Upper lobe of left lung (tissue), 6 donors: ENCODE measurements at regions not wholly inside any gene's neighbourhood (a gene's known extent, or its start where the extent isn't known, plus 50 kb on each side); places are given as distances from the start of the nearest gene placed in this dataset.

Experiments
- ATAC-seq, 2 donors: fragments of 200-7000 bp; cut with Tn5 transposase; one replicate each; pipeline ENCODE4 v1.9.1; 2022; ENCODE audit warnings: mild to moderate bottlenecking in 2 of 2, moderate library complexity in 2 of 2; ENCODE audit not compliant: low FRiP score in 2 of 2
- DNase-seq, 2 donors: peaks; one replicate each; pipeline ENCODE4 v3.0.0-alpha.2; 2019 to 2020
- H3K27ac ChIP-seq, 4 donors: fragments of 200-600 bp; sonication (generic); one replicate each; pipeline ENCODE4 v1.5.1; 2016 to 2019
- H3K27me3 ChIP-seq, 4 donors: fragments of 200-600 bp; sonication (generic); one replicate each; pipeline ENCODE4 v1.5.1; 2017 to 2019
- H3K36me3 ChIP-seq, 4 donors: fragments of 200-600 bp; sonication (generic); one replicate each; pipeline ENCODE4 v1.5.1; 2016 to 2019
- H3K4me1 ChIP-seq, 4 donors: fragments of 200-600 bp; sonication (generic); one replicate each; pipeline ENCODE4 v1.5.1; 2018 to 2019
- H3K4me3 ChIP-seq, 4 donors: fragments of 200-600 bp; sonication (generic); one replicate each; pipeline ENCODE4 v1.5.1; 2017 to 2019; ENCODE audit warnings: mild to moderate bottlenecking in 2 of 4, moderate library complexity in 1 of 4
- H3K9me3 ChIP-seq, 4 donors: fragments of 200-600 bp; sonication (generic); one replicate each; pipeline ENCODE4 v1.5.1; 2018 to 2019
- EP300 ChIP-seq, 4 donors: sonication (generic); formaldehyde crosslinking; IDR thresholded peaks; one replicate each; pipeline ENCODE4 v1.5.1; 2017; ENCODE audit warnings: antibody characterized with exemption in 4 of 4, control low read depth in 2 of 4
- POLR2A ChIP-seq, 4 donors: fragments of 450-650 bp; IDR thresholded peaks; one replicate each; pipeline ENCODE4 v1.5.1; 2016 to 2017; ENCODE audit warnings: antibody characterized with exemption in 4 of 4, mild to moderate bottlenecking in 2 of 4
- POLR2AphosphoS5 ChIP-seq, 2 donors: sonication (generic); formaldehyde crosslinking; IDR thresholded peaks; one replicate each; pipeline ENCODE4 v1.5.1; 2017; ENCODE audit warnings: antibody characterized with exemption in 2 of 2
- WGBS, 2 donors: methylation state at CpG; one replicate each; pipeline ENCODE4 v1.1.5; 2017 to 2018; 5-methylcytosine and 5-hydroxymethylcytosine counted together
- TF ChIP-seq, protein P1 (sequence below), 6 experiments: fragments of 450-650 bp in 4 of 6; fragments of 200-600 bp in 2 of 6; sonication (generic) in 2 of 6; IDR thresholded peaks; one replicate each; pipeline ENCODE4 v1.5.1; 2016 to 2019; ENCODE audit warnings: antibody characterized with exemption in 6 of 6
- donor health status: DM: no; HTN: no; CAD: no; lungs with moderate emphysema.
- donor health status: DM: no; HTN: yes; CAD: no; lungs with severe emphysema.

DNA sequence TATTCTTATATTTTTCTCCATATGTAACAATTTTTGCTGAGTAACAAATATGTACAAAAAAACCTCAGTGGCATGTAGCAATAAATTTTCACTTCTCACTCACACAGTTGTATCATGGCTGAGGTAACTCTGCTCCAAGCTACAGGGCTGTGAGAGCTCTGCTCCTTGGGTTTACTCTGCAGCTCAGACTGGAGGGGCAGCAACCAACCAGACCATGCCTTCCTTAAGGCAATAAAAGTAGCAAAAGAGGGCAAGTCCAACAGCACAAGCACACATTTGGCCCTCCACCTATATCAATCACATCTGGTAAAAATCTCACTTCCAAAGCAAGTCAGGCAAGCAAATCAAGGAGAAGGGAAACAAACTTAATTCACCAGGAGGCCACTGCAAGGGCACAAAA is 102.9 kb downstream of the CRPPA start:
- ATAC-seq (no peak), DNase-seq (no peak)
- no peaks in the 10 kb centered on the region for H3K36me3 ChIP-seq
- H3K4me1 ChIP-seq: no peaks in the 10 kb centered on the region
- no peak for TF ChIP-seq POLR2A (IDR thresholded peaks at IDR 0.05)
- TF ChIP-seq EP300 (IDR thresholded peaks at IDR 0.05): no peak
- TF ChIP-seq, protein P1, sequence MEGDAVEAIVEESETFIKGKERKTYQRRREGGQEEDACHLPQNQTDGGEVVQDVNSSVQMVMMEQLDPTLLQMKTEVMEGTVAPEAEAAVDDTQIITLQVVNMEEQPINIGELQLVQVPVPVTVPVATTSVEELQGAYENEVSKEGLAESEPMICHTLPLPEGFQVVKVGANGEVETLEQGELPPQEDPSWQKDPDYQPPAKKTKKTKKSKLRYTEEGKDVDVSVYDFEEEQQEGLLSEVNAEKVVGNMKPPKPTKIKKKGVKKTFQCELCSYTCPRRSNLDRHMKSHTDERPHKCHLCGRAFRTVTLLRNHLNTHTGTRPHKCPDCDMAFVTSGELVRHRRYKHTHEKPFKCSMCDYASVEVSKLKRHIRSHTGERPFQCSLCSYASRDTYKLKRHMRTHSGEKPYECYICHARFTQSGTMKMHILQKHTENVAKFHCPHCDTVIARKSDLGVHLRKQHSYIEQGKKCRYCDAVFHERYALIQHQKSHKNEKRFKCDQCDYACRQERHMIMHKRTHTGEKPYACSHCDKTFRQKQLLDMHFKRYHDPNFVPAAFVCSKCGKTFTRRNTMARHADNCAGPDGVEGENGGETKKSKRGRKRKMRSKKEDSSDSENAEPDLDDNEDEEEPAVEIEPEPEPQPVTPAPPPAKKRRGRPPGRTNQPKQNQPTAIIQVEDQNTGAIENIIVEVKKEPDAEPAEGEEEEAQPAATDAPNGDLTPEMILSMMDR (IDR thresholded peaks at IDR 0.05): no peak
- TF ChIP-seq POLR2AphosphoS5 (IDR thresholded peaks at IDR 0.05): no peak
- H3K4me3 ChIP-seq: no peak overlapping the region
- no peak overlapping the region for H3K27ac ChIP-seq
- no peaks in the 10 kb centered on the region for H3K27me3 ChIP-seq
- H3K9me3 ChIP-seq: no peaks in the 10 kb centered on the region

DNA sequence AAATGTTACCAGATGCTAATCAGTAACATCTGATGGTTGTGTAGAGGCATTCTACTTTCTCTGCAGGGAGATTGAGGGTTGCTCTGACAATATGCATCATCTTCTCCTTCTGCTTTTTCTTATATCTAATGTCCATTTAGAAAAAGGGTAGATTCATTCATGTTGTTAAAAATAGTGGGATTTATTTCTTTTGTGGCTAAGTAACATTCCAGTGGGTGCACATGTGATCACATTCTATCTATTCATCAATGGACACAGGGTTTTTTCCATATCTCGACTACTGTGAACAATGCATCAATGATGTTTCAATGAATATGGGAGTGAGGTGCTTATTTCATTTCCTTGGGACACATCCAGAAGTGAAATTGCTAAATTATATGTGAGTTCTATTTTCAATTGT is 103.9 kb downstream of the CRPPA start:
- Histone ChIP-seq H3K36me3 (no peaks in the 10 kb centered on the region), H3K9me3 (no peaks in the 10 kb centered on the region), H3K4me1 (no peaks in the 10 kb centered on the region), H3K27me3 (no peaks in the 10 kb centered on the region), H3K4me3 (no peak overlapping the region), H3K27ac (no peak overlapping the region)
- WGBS, 2 donors: 0 to 85% methylated on average over 1 of the region's 1 CpG
- DNase-seq: no peak
- TF ChIP-seq, protein P1 (IDR thresholded peaks at IDR 0.05): no peak
- TF ChIP-seq EP300 (IDR thresholded peaks at IDR 0.05): no peak
- no peak for TF ChIP-seq POLR2A (IDR thresholded peaks at IDR 0.05)
- no peak for TF ChIP-seq POLR2AphosphoS5 (IDR thresholded peaks at IDR 0.05)
- ATAC-seq: no peak

DNA sequence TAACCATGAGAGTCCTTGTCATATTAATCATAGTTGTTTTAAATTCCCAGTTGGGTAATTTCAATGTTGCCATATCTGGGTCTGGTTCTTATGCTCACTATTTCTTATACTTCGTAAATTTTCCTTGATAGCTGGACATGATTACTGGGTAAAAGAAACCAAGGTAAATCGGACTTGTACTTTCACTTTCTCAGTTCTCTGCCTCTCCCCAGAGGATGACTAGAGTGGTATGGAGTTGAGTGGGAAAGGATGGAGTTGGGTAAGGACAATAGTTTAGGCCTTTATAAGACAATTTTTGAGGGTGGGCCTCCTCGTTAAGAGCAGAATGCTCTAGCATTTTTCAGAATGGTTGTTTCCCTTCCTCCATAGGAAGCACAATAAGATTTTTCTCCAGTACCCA is 106.1 kb downstream of the CRPPA start:
- Histone ChIP-seq H3K27ac (no peak overlapping the region), H3K9me3 (no peaks in the 10 kb centered on the region), H3K36me3 (no peaks in the 10 kb centered on the region), H3K4me3 (no peak overlapping the region), H3K27me3 (no peaks in the 10 kb centered on the region), H3K4me1 (no peaks in the 10 kb centered on the region)
- WGBS, 2 donors: 91 to 92% methylated on average over 3 of the region's 3 CpGs
- DNase-seq (no peak), ATAC-seq (no peak)
- TF ChIP-seq POLR2AphosphoS5 (IDR thresholded peaks at IDR 0.05) (no peak), EP300 (IDR thresholded peaks at IDR 0.05) (no peak), POLR2A (IDR thresholded peaks at IDR 0.05) (no peak)

DNA sequence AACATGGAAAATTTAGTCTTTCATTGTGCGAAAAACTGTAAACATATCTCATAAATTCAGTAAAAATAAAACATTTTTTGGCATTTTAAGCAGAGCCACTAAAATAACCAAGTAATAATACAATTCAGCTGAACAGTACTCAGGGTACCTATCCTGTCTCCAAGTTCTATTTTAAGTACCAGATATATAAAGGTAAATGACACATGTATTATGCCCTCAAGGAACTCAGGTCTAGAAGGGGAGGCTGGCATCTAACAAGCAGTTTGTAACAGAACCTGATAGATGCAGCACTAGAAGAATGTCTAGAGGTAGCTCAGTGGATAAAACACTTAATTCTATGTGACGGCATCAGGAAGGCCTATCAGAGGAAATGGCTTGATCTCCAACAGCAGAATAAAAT is 112.2 kb downstream of the CRPPA start:
- DNase-seq (no peak), ATAC-seq (no peak)
- Histone ChIP-seq H3K4me1 (no peaks in the 10 kb centered on the region), H3K36me3 (no peaks in the 10 kb centered on the region), H3K27ac (no peak overlapping the region), H3K27me3 (no peaks in the 10 kb centered on the region), H3K4me3 (no peak overlapping the region), H3K9me3 (no peaks in the 10 kb centered on the region)
- TF ChIP-seq, protein P1 (IDR thresholded peaks at IDR 0.05): no peak
- TF ChIP-seq POLR2A (IDR thresholded peaks at IDR 0.05): no peak
- no peak for TF ChIP-seq EP300 (IDR thresholded peaks at IDR 0.05)
- TF ChIP-seq POLR2AphosphoS5 (IDR thresholded peaks at IDR 0.05): no peak
- 91 to 99% methylated on average over 2 of the region's 2 CpGs for WGBS, 2 donors

DNA sequence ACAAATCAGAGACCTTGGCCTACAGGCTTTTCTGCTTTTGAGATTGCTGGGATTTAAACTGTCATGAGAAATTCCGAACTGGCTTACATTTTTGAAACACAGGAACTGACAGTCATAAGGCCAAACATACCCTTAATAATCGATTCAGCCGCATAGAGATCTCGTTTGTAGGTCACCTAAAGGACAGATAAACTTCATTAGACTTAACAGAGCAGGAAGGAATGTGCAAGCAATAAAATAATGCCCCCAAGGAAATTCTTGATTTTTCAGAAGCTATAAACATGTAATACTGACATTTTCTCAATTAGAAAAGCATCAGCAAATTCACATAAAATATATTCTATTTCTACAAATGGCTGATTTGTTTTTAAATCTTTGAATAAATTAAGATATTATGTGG is 120.0 kb downstream of the CRPPA start:
- H3K4me3 ChIP-seq: no peak overlapping the region
- H3K27ac ChIP-seq: no peak overlapping the region
- H3K4me1 ChIP-seq: no peaks in the 10 kb centered on the region
- H3K9me3 ChIP-seq: no peaks in the 10 kb centered on the region
- no peak for TF ChIP-seq POLR2A (IDR thresholded peaks at IDR 0.05)
- no peak for TF ChIP-seq EP300 (IDR thresholded peaks at IDR 0.05)
- TF ChIP-seq, protein P1 (IDR thresholded peaks at IDR 0.05): no peak
- no peak for TF ChIP-seq POLR2AphosphoS5 (IDR thresholded peaks at IDR 0.05)
- ATAC-seq (no peak), DNase-seq (no peak)
- H3K27me3 ChIP-seq: no peaks in the 10 kb centered on the region
- WGBS, 2 donors: 65 to 78% methylated on average over 4 of the region's 4 CpGs
- H3K36me3 ChIP-seq: no peaks in the 10 kb centered on the region
